Right lobe of liver (tissue), 4 donors: ENCODE measurements at regions not wholly inside any gene's neighbourhood (a gene's known extent, or its start where the extent isn't known, plus 50 kb on each side); places are given as distances from the start of the nearest gene placed in this dataset.

ENCODE experiments used
- CTCF ChIP-seq, 4 donors: fragments of 200-600 bp in 3 of 4; fragments of 450-650 bp in 1 of 4; IDR thresholded peaks; one replicate each; pipeline versions ENCODE4 v1.5.1 to v1.8.0; 2016 to 2022; ENCODE audit warnings: antibody characterized with exemption in 4 of 4, mild to moderate bottlenecking in 2 of 4
- POLR2A ChIP-seq: fragments of 450-650 bp; IDR thresholded peaks from one replicate; pipeline ENCODE4 v1.6.1; 2017; ENCODE audit warnings: antibody characterized with exemption, mild to moderate bottlenecking
- donor health status: DM: no; HTN: no; CAD: no.
- donor health status: DM: no; HTN: no; CAD: no.
- donor health status: DM: no; HTN: yes; CAD: no.

DNA sequence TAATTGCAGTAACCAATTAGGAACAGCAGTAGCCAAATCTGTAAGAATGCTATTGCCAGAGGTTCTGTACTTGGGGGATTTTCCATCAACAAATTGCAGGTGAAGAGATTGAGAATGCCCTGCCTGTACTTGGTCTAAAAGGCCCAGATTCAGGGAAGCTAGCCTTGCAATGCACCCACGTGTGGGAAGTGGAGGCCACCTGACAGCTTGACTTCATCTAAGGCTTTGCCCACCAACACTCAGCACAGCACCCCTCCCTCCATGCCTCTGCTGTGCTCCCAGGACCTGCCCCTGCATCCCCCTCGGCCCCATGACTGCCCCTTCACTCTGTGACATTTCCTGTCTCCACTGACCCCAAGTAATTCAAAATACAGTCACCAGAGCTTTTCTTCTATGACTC lies 79.1 kb upstream of the CDH5 start:
- no peak for TF ChIP-seq CTCF (IDR thresholded peaks at IDR 0.05)
- no peak for TF ChIP-seq POLR2A
